GM21529 (cell line): ENCODE measurements at regions not wholly inside any gene's neighbourhood (a gene's known extent, or its start where the extent isn't known, plus 50 kb on each side); places are given as distances from the start of the nearest gene placed in this dataset.
"Not testable (repeated sequence)": the region's sequence is repeated elsewhere in the genome, so short reads cannot be mapped to it uniquely, and the experiment has no call there.

Source experiments
- ATAC-seq: cut with Tn5 transposase; IDR thresholded peaks from one replicate; pipeline ENCODE4 v1.9.1; 2021; ENCODE audit not compliant: unreplicated experiment

GRCh38 chr9:106775960-106776359, 87.0 kb upstream of the ZNF462 start:
- ATAC-seq: no peak

DNA sequence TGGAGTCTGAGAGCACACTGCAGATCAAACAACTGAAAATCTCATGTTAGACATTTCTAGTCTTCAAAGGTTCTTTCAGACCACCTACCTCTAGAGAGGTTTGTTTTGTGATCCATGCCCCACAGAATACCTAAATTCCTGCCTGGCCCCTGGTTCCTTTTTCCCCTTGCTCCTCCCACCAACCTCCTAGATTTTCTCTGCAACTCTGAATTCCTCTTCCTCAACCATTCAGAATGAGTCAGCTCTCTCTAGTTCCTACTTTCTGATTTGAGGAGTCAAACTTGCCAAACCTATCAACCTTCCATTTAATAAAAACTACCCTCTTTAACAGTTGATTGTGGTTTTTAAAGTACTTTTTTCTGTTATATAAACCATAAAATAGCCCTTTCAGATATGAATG, 83.2 kb upstream of the ZNF462 start:
- no peak for ATAC-seq

DNA sequence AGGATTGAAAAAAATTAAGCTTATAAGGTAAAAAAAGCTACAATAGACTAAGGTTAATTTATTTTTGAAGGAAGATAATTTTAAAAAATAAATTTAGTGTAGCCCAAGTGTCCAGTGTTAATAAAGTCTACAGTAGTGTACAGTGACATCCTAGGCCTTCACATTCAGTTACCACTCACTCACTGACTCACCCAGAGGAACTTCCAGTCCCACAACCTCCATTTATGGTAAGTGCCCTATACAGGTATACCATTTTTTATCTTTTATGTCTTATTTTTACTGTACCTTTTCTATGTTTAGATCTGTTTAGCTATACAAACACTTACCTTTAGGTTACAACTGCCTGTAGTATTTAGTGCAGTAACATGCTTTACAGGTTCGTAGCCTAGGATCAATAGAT, 79.8 kb upstream of the ZNF462 start:
- ATAC-seq: no peak

DNA sequence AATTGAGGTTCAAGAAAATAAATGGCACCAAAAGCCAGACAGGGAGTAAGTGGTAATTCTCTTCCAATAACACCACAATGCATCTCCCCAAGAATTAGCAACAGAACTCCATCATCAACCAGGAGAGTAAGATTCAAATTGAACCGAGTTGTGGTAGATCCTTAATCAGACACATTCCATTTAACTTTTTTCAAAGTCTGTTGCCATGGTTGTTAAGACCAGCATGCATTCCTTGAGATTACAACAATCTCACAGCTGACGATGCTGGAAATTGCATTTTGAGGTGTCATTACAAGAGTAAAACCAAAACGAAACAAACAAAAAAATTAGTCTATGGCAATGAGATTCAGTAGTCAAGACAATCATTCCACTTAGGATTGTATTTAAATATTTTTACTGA, 78.9 kb upstream of the ZNF462 start:
- ATAC-seq: no peak

GRCh38 chr9:106785200-106785599, 77.8 kb upstream of the ZNF462 start:
- no peak for ATAC-seq

GRCh38 chr9:106788021-106788420, 74.9 kb upstream of the ZNF462 start:
- not testable (repeated sequence) for ATAC-seq

- ATAC-seq: no peak
Measured at GRCh38 chr9:106795031-106795430, 67.9 kb upstream of the ZNF462 start.

- ATAC-seq: no peak
Measured at GRCh38 chr9:106796771-106797170, 66.2 kb upstream of the ZNF462 start.

DNA sequence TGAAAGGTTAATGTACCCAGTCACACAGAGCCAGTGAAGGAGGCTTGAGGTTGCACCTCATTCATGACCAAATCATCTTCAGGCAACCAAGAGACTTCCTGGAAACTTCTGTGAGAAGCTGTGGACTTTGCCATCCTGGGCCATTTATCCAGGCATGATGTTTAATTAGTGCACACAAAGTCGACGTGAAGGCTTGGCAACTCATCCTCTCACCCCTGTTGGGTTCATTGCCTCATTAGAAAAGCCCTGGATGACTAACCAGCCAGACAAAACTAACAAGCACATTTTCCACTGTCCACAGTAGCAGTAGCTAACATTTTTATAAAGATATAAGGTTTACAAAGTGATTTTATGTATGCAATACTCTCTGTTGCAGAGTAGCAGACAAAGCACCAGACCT, 65.7 kb upstream of the ZNF462 start:
- no peak for ATAC-seq

DNA sequence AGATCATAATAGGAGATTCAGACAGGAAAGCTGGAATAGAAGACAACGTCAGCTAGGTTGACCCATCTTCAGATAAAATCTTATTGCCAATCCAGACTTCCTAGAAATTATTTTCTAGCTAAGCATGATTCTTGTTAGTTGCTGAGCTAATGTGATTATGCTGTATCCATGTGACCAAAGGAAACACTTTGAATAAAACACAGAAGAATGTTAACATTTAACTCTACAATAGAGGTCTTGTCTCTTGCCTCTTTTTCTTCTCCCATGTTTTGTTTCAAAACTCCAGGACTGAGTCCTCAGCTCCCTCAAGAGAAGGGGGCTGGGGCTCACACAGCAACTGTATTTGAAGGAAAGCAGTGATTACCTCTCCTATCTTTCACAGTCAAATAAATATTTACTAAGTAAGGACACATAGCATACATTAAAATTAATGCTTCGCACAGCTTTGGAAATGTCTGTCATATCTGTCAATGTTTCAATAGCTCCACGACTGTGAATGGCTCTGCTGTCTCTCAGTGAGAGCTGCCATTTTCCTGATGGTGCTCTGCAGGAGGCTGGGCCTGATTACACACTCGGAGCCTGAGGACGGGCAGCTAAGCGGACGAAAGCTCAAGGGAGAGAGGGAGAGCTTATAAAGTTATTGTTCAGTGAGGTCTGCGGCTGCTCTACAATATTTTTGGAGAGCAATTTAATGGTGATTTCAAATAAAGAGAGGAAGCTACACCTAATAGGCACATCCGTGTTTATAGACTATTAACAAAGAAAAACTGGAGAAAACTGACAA, 64.8 kb upstream of the ZNF462 start:
- ATAC-seq: no peak

DNA sequence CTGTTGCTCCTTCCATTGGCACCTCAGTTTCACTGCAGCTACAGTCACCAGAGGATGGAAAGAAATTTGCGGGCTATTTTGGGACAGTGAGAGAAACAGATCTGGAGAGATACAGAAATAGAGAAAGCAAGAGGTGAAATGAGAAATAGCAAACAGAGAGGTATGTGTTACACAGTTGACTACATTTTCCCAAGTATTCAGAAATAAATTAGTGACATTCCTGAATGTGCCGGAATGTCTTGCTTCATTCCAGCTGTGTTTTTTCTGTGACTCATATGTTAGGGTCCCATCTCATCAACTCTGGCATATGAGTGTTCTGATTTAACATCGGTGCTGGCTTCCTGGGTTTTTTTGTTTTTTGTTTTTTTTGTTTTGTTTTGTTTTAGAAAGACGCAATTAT, 63.8 kb upstream of the ZNF462 start:
- no peak for ATAC-seq

DNA sequence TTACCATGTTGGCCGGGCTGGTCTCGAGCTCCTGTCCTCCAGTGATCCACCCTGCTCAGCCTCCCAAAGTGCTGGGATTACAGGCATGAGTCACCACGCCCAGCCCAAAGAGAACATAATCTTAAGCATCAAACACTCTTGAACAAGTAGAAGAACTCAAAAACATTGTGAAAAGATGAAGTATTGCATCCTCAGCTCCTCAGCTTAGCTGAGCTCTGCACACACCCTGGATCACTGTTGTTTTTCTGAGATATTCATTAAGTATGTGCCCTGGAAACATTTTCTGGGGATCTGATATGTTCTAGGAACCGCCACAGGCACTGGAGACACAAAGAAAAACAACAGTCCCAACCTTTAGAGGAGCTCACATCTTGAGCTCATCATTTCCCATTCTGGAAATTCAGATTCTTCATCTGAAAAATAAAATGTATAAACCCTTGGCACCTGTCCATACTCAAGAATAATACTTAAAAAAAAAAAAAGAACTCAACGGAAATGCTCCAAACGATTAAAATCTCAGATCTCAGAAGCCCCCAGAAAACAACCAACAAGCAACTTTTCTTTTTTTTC, 62.2 kb upstream of the ZNF462 start:
- ATAC-seq: no peak

DNA sequence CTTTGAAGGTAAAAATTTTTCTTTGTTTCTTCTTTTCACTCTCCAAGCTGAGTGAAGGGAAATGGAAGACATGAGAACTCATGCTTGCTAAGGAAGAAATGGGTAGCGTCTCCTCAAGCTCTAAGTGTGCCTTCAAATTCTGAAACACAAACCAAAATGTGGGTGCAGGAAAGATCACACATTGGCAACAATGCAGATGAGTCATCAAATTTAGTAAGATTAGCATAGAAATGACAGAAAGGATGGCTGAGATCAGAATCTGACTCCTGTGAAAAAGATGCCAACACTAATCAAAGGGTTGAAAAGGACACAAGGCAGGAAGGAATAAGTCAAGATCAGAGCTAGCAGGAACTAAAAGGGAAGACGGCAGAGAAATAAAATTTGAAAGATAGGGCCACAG, 61.1 kb upstream of the ZNF462 start:
- ATAC-seq: no peak
